ENCODE measurements at regions not wholly inside any gene's neighbourhood (a gene's known extent, or its start where the extent isn't known, plus 50 kb on each side); places are given as distances from the start of the nearest gene placed in this dataset.

GRCh38 chr18:78676622-78677482 lies 302.8 kb upstream of the SALL3 start:
- DNase-seq: no peak

GRCh38 chr18:78677483-78678317 lies 301.9 kb upstream of the SALL3 start:
- DNase-seq: no peak

GRCh38 chr18:78678318-78678695 lies 301.3 kb upstream of the SALL3 start:
- no peak for DNase-seq

GRCh38 chr18:78679031-78679430 lies 300.6 kb upstream of the SALL3 start:
- DNase-seq: no peak

- no peak for DNase-seq
These were observed 299.9 kb upstream of the SALL3 start for GRCh38 chr18:78679613-78680260.

- no peak for DNase-seq
These were observed 298.2 kb upstream of the SALL3 start for GRCh38 chr18:78681396-78681795.

GRCh38 chr18:78681934-78682333 lies 297.7 kb upstream of the SALL3 start:
- DNase-seq: no peak

GRCh38 chr18:78682716-78683115 lies 296.9 kb upstream of the SALL3 start:
- no peak for DNase-seq

- DNase-seq: no peak
These were observed 296.2 kb upstream of the SALL3 start for GRCh38 chr18:78683191-78684010.

- DNase-seq: no peak
These were observed 294.2 kb upstream of the SALL3 start for GRCh38 chr18:78685250-78685979.

- no peak for DNase-seq
These were observed 293.6 kb upstream of the SALL3 start for GRCh38 chr18:78685980-78686530.

- no peak for DNase-seq
These were observed 292.5 kb upstream of the SALL3 start for GRCh38 chr18:78686976-78687685.

GRCh38 chr18:78687736-78688135 lies 291.9 kb upstream of the SALL3 start:
- DNase-seq: no peak

GRCh38 chr18:78688249-78688648 lies 291.4 kb upstream of the SALL3 start:
- no peak for DNase-seq

- DNase-seq: no peak
These were observed 290.7 kb upstream of the SALL3 start for GRCh38 chr18:78688916-78689315.

- DNase-seq: no peak
These were observed 290.0 kb upstream of the SALL3 start for GRCh38 chr18:78689606-78690005.

- no peak for DNase-seq
These were observed 287.5 kb upstream of the SALL3 start for GRCh38 chr18:78692105-78692504.

GRCh38 chr18:78693429-78693828 lies 286.2 kb upstream of the SALL3 start:
- no peak for DNase-seq

GRCh38 chr18:78696698-78697435 lies 282.8 kb upstream of the SALL3 start:
- DNase-seq: no peak

- DNase-seq: no peak
These were observed 282.2 kb upstream of the SALL3 start for GRCh38 chr18:78697446-78697845.

All from activated T-cell treated with anti-CD3 and anti-CD28 coated beads, Interleukin-2, amount 50 U/mL, for 1 hour (primary cell).